GM12873 (cell line): ENCODE measurements at regions not wholly inside any gene's neighbourhood (a gene's known extent, or its start where the extent isn't known, plus 50 kb on each side); places are given as distances from the start of the nearest gene placed in this dataset.

Source experiments
- CTCF ChIP-seq: IDR thresholded peaks from 2 replicates; pipeline ENCODE4 v1.5.1; 2012; ENCODE audit warnings: low read depth, mild to moderate bottlenecking, moderate library complexity, low read length, control low read depth; ENCODE audit not compliant: insufficient read depth; ENCODE audit errors: missing control alignments

GRCh38 chr1:217273866-217274265, 357.0 kb downstream of the GPATCH2 start:
- no peak for TF ChIP-seq CTCF

GRCh38 chr1:217272385-217272784, 358.5 kb downstream of the GPATCH2 start:
- TF ChIP-seq CTCF: no peak

GRCh38 chr1:217270101-217270500, 360.8 kb downstream of the GPATCH2 start:
- no peak for TF ChIP-seq CTCF

- no peak for TF ChIP-seq CTCF
Measured at GRCh38 chr1:217268058-217268457, 362.8 kb downstream of the GPATCH2 start.

GRCh38 chr1:217261636-217262035, 369.3 kb downstream of the GPATCH2 start:
- no peak for TF ChIP-seq CTCF

GRCh38 chr1:217260676-217261075, 370.2 kb downstream of the GPATCH2 start:
- TF ChIP-seq CTCF: no peak

GRCh38 chr1:217253985-217254384, 376.9 kb downstream of the GPATCH2 start:
- no peak for TF ChIP-seq CTCF

GRCh38 chr1:217253351-217253750, 377.5 kb downstream of the GPATCH2 start:
- TF ChIP-seq CTCF: no peak
